HG02759 (cell line): ENCODE measurements at regions not wholly inside any gene's neighbourhood (a gene's known extent, or its start where the extent isn't known, plus 50 kb on each side); places are given as distances from the start of the nearest gene placed in this dataset.

ENCODE experiments used
- ATAC-seq: cut with Tn5 transposase; IDR thresholded peaks from one replicate; pipeline ENCODE4 v1.9.1; 2021; ENCODE audit warnings: mild to moderate bottlenecking, moderate library complexity; ENCODE audit not compliant: unreplicated experiment

GRCh38 chr3:194218646-194219453, 82.9 kb downstream of the HES1 start:
- no peak for ATAC-seq

GRCh38 chr3:194219826-194220410, 84.0 kb downstream of the HES1 start:
- no peak for ATAC-seq

GRCh38 chr3:194220901-194221326, 85.0 kb downstream of the HES1 start:
- ATAC-seq: no peak

- no peak for ATAC-seq
Measured at GRCh38 chr3:194221336-194221735, 85.4 kb downstream of the HES1 start.

DNA sequence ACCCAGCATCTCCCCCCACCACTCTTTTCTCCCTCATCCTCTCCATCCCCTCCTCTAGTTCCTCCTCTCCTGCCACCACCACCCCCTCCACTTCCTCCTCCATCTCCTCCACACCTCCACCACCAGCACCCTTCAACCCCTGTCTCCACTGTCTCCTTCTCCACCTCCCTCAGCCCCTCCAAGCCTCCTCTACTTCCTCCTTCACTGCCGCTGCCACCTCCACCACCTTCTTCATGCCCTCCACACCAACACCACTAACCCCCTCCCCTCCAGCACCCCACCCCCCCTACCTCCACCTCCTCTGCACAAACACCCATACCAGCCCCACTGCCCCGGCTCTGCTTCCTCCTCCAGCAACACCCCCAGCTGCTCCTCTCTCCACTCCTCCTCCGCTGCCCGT, 88.0 kb downstream of the HES1 start:
- ATAC-seq: no peak

DNA sequence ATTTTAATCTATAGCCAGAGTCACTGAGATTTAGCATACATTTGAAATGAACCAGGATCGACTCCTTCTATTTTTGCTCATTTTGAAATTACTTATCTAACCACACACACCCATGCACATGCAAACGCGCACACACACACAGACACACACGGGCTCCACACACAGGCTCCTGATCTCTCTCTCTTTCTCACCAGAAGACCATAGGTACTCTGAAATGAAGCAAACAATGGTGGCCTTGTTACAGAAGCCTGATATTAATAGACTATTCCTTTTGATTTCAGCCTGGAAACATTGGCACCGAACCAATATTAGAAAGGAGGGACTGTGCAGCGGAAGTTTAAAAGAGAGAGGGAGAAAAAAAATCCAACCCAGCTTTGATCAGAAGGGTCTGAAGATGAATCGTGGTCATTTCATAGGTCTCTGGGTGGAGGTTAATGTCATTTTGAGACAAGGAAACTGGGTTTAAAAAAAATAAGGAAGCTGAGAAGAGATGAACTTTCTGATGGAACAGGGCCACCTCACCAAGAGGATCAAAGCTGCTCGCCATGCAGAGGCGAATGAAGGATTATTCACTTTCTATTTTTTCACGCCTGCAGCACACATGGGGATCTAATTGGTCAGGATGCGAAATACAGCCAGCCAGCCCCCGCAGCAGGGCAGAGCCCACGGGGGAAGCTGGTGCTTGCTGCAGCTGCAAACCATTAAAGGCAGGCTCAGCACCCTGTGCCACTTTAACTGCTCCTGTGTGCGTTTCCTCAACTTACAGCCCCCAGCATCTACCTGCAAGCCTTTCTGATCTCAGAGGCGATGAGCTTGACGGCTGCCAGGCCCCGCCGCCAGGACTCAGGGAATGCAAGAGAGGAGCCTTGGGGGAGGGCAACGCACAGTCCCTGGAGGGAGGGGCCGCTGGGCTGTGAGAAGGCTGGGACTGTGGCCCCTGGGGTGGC, 88.8 kb downstream of the HES1 start:
- no peak for ATAC-seq

DNA sequence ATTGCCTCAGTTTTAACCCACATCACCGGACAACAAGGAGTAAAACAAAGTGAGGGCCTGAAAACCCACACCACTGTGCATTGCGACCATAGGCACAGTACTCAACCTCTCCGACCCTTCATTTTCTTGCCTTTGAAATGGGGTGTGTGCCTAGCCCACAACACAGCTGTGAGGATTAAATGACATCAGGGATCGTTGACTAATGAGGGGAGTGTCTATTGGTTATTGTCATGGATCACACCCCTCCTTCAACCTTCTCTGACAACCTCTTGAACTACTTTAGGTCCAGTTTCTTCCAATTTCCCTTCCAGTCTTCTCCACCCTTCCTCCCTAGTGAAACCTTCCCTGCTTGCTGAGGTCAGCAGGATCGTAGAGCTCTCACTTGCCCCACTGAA, 89.5 kb downstream of the HES1 start:
- no peak for ATAC-seq

- ATAC-seq: no peak
Measured at GRCh38 chr3:194225988-194226663, 90.2 kb downstream of the HES1 start.

DNA sequence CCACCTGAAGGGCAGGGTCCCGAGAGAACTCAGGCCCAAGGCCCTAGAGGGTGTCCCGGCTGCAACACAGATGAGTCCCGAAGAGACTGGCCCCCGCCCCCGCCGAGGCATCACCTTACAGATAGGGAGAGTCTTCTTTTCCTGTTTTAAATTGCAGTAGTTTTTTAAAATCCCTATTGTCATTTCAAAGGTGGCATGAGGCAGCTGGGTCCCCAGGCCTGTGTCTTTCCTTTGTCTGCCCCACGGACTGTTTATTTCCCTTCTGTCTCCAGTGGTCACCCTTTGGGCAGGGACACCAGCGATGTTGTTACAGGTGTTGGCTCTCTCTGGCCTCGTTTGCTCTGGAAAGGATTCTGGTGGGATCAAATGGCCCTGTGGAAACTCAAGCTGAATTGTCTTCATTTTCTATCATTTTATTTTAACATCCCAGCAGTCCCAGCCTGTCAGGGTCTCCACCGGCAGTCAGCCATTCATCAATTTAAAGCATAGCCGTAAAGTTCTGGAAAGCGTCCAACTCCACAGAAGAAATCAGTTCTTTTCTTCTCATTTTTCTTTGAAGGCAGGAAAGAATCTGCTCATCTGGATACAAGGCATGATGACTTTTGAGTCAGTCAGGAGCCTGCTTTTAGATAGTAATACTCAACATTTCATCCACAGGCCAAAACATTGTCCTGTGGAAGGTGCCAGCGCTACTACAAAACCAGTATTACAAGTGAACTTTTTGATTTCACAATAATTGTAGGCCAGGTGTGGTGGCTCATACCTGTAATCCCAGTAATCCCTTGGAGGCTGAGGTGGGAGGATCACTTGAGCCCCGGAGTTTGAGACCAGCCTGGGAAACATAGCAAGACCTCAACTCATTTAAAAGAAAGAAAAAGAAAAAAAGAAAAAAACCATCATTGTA, 96.2 kb downstream of the HES1 start:
- ATAC-seq: no peak

GRCh38 chr3:194233150-194233549, 97.2 kb downstream of the HES1 start:
- ATAC-seq: no peak

DNA sequence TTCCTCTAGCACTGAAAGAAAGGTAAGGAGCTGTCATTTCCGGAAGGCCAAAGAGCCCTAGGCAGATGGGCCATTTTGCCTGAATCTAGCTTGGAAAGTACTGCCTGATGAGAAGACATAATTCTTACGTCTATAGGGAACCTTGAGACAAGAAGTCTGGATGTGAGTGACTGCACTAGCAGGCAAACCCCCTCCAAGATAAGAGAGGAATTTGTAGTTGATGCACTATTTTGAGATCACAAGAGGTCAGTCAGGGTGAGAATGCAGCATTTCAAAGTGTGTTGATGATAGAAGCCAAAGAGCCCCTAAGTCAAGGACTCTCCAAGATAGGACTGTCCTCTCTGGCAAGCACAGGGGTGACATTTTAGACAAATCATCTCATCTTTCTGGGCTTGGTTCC, 99.2 kb downstream of the HES1 start:
- ATAC-seq: no peak

DNA sequence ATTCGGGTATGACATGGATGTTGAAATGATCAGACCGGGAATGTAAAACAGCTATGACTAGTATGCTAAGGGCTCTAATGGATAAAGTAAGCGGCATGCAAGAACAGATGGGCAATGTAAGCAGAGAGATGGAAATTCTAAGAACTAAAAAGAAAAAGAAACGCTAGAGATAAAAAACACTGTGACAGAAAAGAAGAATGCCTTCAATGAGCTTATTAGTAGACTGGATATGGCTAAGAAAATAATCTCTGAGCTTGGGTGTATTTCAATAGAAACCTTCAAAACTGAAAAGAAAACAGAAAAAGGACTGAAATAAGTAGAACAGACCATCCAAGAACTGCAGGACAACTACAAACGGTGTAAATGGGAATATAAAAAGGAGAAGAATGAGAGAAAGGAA, 101.2 kb downstream of the HES1 start:
- no peak for ATAC-seq

DNA sequence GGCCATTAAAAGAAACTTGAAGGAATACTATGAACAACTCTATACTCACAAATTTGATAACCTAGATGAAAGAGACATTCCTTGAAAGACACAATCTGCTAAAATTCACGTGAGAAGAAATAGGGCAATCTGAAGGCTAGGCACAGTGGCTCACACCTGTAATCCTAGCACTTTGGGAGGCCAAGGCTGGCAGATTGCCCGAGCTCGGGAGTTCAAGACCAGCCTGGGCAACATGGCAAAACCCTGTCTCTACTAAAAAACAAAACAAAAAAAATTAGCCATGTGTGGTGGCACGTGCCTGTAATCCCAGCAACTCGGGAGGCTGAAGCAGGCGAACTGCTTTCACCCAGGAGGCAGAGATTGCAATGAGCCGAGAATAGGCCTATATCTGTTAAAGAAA, 104.8 kb downstream of the HES1 start:
- no peak for ATAC-seq

GRCh38 chr3:194243172-194243837, 107.4 kb downstream of the HES1 start:
- no peak for ATAC-seq

DNA sequence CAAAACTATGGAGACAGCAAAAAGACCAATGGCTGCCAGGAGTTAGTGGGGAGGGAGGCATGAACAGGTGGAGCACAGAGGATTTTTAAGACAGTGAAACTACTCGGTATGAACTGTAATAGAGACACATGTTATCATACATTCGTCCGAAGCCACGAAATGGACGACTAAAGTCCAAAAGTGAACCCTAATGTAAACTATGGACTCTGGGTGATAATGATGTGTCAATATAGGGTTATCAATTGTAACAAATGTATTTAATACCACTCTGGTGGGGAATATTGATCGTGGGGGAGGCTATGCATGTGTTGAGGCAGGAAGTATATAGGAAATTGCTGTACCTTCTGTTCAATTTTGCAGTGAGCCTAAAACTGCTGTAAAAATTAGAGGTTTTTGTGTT, 107.0 kb downstream of the CPN2 start:
- ATAC-seq: no peak

- ATAC-seq: no peak
Measured at GRCh38 chr3:194245474-194245873, 105.7 kb downstream of the CPN2 start.

DNA sequence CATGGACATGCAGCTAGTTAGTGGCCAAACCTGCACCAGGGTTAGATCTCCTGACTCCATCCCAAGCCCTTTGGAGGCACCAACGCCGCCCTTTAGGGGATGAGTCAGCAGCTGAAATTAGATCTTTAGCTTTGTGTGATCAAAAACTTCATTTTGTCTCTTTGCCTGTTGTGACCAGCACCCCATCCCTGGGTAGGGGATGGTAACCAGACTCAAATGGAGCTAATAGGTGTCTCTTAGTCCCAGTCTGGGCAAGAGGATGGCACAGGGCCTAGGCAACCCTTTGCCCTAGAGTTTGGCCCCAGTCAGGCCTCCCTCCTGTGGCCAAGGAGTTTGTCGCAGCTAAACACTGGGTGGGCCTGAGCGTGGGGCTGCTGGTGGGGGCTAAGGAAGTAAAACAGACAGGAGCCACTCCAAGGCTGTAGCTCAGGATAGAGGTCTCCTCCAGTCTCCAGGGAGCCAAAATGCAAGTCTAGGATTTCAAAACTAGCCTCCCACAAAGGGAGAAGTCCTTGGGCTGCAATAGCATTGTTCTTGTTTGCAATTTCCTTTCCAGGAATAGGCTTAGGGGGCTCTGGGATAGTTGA, 105.1 kb downstream of the CPN2 start:
- ATAC-seq: no peak

DNA sequence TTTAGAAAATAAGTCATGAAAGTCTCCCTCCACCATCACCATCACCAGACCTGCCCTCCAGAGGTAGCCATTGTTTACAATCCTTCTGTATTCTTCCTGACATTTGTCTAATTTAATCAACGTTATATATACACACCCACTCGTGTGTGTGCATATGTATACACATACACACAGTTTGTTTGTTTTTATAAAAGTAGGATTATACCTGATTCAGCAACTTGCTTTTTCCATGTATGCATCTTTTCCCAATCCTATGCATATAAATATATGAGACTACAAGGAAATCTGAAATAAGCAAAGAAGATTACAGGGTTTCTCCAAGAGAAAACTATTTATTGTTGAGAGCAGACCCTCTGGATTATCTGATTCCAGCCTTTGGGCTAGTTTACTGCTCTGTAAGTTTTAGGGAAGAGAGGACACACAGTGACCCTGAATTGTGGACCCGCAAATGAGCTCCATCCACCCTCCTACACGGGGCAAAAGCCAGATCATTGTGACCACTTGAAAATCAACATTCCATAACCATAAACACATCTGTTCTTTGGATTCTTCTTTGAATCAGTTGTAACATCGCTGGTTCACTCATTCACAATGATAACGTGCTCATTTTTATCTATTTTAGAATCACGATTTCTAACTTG, 104.3 kb downstream of the CPN2 start:
- ATAC-seq: no peak

GRCh38 chr3:194247350-194247740, 103.8 kb downstream of the CPN2 start:
- ATAC-seq: no peak
